Esophagus squamous epithelium (tissue), 4 donors: ENCODE measurements at regions not wholly inside any gene's neighbourhood (a gene's known extent, or its start where the extent isn't known, plus 50 kb on each side); places are given as distances from the start of the nearest gene placed in this dataset.

ENCODE experiments used
- CTCF ChIP-seq, 6 experiments: fragments of 450-650 bp in 4 of 6; fragments of 200-600 bp in 2 of 6; sonication (generic) in 2 of 6; IDR thresholded peaks; one replicate each; pipeline ENCODE4 v1.5.1; 2016 to 2019; ENCODE audit warnings: antibody characterized with exemption in 6 of 6, mild to moderate bottlenecking in 4 of 6, moderate library complexity in 4 of 6
- POLR2A ChIP-seq, 4 donors: fragments of 450-650 bp; IDR thresholded peaks; one replicate each; pipeline ENCODE4 v1.6.1; 2017; ENCODE audit warnings: antibody characterized with exemption in 4 of 4, mild to moderate bottlenecking in 4 of 4, moderate library complexity in 3 of 4

GRCh38 chr1:193443886-193444285 is 257.5 kb upstream of the B3GALT2 start:
- TF ChIP-seq CTCF (IDR thresholded peaks at IDR 0.05) (no peak), POLR2A (IDR thresholded peaks at IDR 0.05) (no peak)
